Natural killer cell (primary cell): ENCODE measurements at regions not wholly inside any gene's neighbourhood (a gene's known extent, or its start where the extent isn't known, plus 50 kb on each side); places are given as distances from the start of the nearest gene placed in this dataset.
"Not testable (repeated sequence)": the region's sequence is repeated elsewhere in the genome, so short reads cannot be mapped to it uniquely, and the experiment has no call there.

Source experiments
- ATAC-seq, 3 donors: fragments of 150-1000 bp in 2 of 3; fragments of 200-7000 bp in 1 of 3; cut with Tn5 transposase; 1 replicate in 1 of 3; 2 replicates in 2 of 3; pipeline ENCODE4 v1.10.0; 2021; ENCODE audit warnings: mild to moderate bottlenecking in 2 of 3, moderate library complexity in 2 of 3
- DNase-seq, 2 donors: peaks; one replicate each; pipeline versions ENCODE4 v3.0.0 to v3.0.0-alpha.2; 2013 to 2021; ENCODE audit warnings: mixed read lengths in 1 of 2
- H3K27ac ChIP-seq: one replicate; pipeline ENCODE4 v1.5.1; 2013; ENCODE audit warnings: mild to moderate bottlenecking, low read length
- H3K27me3 ChIP-seq: one replicate; pipeline ENCODE4 v1.6.1; 2013; ENCODE audit warnings: low read length; ENCODE audit not compliant: control insufficient read depth, insufficient read depth
- H3K36me3 ChIP-seq: one replicate; pipeline ENCODE4 v1.6.1; 2013; ENCODE audit warnings: low read length; ENCODE audit not compliant: control insufficient read depth, insufficient read depth
- H3K4me1 ChIP-seq: one replicate; pipeline ENCODE4 v1.6.1; 2013; ENCODE audit warnings: low read length; ENCODE audit not compliant: control insufficient read depth, insufficient read depth
- H3K4me3 ChIP-seq: one replicate; pipeline ENCODE4 v1.5.1; 2013; ENCODE audit warnings: low read length
- H3K9me3 ChIP-seq: one replicate; pipeline ENCODE4 v1.6.1; 2013; ENCODE audit warnings: low read length; ENCODE audit not compliant: control insufficient read depth, insufficient read depth
- H3K27ac Mint-ChIP-seq, 2 donors: one replicate each; pipeline ENCODE4 v1.8.0; 2022; ENCODE audit warnings: mild to moderate bottlenecking in 2 of 2, mixed read lengths in 2 of 2, moderate library complexity in 1 of 2
- H3K27me3 Mint-ChIP-seq, 2 donors: one replicate each; pipeline ENCODE4 v1.8.0; 2022; ENCODE audit warnings: low read depth in 2 of 2, mixed read lengths in 2 of 2
- H3K36me3 Mint-ChIP-seq: one replicate; pipeline ENCODE4 v1.8.0; 2022; ENCODE audit warnings: mixed read lengths
- H3K4me1 Mint-ChIP-seq, 2 donors: one replicate each; pipeline ENCODE4 v1.8.0; 2022; ENCODE audit warnings: mixed read lengths in 2 of 2
- H3K4me3 Mint-ChIP-seq: one replicate; pipeline ENCODE4 v1.8.0; 2022; ENCODE audit warnings: mild to moderate bottlenecking, moderate library complexity, mixed read lengths
- H3K9me3 Mint-ChIP-seq, 2 donors: one replicate each; pipeline ENCODE4 v1.8.0; 2022; ENCODE audit warnings: mixed read lengths in 2 of 2
- WGBS: methylation state at CpG from one replicate; pipeline ENCODE4 v1.1.7; 2013; ENCODE audit warnings: missing lambda C conversion rate; ENCODE audit not compliant: insufficient coverage; 5-methylcytosine and 5-hydroxymethylcytosine counted together
- intact Hi-C: fragments of 100-400 bp; cut with micrococcal nuclease; formaldehyde crosslinking; loops from one replicate; pipeline ENCODE4 v1.14.2; 2022
- TF ChIP-seq, protein P1 (sequence below): fragments of 200-600 bp; IDR thresholded peaks from one replicate; pipeline ENCODE4 v1.8.0; 2022; ENCODE audit warnings: antibody characterized with exemption

DNA sequence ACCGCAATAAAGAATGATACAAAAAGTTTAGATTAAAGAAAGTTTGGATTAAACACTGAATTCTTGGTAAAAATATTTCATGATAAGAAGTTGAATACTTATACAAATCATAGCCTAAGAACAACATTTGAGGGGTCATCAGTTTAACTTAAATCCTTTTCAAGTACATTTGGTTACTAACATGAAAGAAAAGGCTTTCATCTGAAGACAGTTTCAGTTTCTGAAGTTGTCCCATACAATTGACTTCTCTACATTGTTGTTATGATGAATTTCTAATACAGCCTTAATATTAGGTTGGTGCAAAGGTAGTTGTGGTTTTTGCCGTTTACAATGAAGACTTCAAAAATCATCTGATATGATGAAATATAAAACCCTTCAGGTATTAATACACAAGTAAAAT lies 317.5 kb upstream of the MAGI2 start:
- Histone ChIP-seq H3K4me1 (no peaks in the 10 kb centered on the region), H3K9me3 (no peaks in the 10 kb centered on the region), H3K36me3 (no peaks in the 10 kb centered on the region), H3K27ac (no peak overlapping the region), H3K4me3 (no peak overlapping the region), H3K27me3 (no peaks in the 10 kb centered on the region)
- TF ChIP-seq, protein P1, sequence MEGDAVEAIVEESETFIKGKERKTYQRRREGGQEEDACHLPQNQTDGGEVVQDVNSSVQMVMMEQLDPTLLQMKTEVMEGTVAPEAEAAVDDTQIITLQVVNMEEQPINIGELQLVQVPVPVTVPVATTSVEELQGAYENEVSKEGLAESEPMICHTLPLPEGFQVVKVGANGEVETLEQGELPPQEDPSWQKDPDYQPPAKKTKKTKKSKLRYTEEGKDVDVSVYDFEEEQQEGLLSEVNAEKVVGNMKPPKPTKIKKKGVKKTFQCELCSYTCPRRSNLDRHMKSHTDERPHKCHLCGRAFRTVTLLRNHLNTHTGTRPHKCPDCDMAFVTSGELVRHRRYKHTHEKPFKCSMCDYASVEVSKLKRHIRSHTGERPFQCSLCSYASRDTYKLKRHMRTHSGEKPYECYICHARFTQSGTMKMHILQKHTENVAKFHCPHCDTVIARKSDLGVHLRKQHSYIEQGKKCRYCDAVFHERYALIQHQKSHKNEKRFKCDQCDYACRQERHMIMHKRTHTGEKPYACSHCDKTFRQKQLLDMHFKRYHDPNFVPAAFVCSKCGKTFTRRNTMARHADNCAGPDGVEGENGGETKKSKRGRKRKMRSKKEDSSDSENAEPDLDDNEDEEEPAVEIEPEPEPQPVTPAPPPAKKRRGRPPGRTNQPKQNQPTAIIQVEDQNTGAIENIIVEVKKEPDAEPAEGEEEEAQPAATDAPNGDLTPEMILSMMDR: no peak
- H3K4me3 Mint-ChIP-seq: no peak overlapping the region
- intact Hi-C loops: no loop called here
- H3K36me3 Mint-ChIP-seq: no peaks in the 10 kb centered on the region
- H3K4me1 Mint-ChIP-seq: no peaks in the 10 kb centered on the region
- no peaks in the 10 kb centered on the region for H3K27me3 Mint-ChIP-seq
- 100% methylated on average over 1 of the region's 2 CpGs for WGBS
- H3K9me3 Mint-ChIP-seq: peaks cover 2 to 5% of the 10 kb centered on the region in 2 donors
- DNase-seq (no peak), ATAC-seq (no peak)
- H3K27ac Mint-ChIP-seq: no peak overlapping the region

DNA sequence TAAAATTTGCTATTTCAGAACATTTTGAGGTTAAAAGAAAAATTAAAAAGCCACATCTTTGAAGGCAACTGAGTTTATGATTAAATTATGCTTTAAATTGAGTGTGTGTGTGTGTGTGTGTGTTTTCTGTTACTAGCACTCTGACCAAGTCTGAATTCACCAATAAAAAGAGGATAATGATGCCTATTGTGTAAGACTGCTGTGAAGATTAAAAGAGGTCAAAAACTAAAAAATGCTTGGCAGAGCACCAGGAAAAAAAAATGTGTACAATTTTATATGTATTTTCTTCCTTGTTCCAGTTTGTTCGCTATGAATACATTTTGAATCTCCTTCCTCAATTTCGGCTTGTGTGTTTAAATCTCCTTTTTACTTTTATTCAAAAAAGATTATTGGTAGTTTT lies 316.6 kb upstream of the MAGI2 start:
- no peak overlapping the region for H3K27ac ChIP-seq
- no peaks in the 10 kb centered on the region for H3K9me3 ChIP-seq
- Mint-ChIP-seq H3K36me3 (peaks cover 7% of the 10 kb centered on the region), H3K4me1 (no peaks in the 10 kb centered on the region), H3K27ac (no peak overlapping the region), H3K9me3 (peaks cover 5% of the 10 kb centered on the region in 2 donors), H3K4me3 (no peak overlapping the region), H3K27me3 (no peaks in the 10 kb centered on the region)
- H3K27me3 ChIP-seq: no peaks in the 10 kb centered on the region
- DNase-seq: no peak
- no CpG with 5 or more reads among the region's 2 CpGs for WGBS
- H3K4me3 ChIP-seq: no peak overlapping the region
- H3K4me1 ChIP-seq: no peaks in the 10 kb centered on the region
- no peaks in the 10 kb centered on the region for H3K36me3 ChIP-seq
- intact Hi-C loops: no loop called here
- no peak for ATAC-seq
- TF ChIP-seq, protein P1: no peak

DNA sequence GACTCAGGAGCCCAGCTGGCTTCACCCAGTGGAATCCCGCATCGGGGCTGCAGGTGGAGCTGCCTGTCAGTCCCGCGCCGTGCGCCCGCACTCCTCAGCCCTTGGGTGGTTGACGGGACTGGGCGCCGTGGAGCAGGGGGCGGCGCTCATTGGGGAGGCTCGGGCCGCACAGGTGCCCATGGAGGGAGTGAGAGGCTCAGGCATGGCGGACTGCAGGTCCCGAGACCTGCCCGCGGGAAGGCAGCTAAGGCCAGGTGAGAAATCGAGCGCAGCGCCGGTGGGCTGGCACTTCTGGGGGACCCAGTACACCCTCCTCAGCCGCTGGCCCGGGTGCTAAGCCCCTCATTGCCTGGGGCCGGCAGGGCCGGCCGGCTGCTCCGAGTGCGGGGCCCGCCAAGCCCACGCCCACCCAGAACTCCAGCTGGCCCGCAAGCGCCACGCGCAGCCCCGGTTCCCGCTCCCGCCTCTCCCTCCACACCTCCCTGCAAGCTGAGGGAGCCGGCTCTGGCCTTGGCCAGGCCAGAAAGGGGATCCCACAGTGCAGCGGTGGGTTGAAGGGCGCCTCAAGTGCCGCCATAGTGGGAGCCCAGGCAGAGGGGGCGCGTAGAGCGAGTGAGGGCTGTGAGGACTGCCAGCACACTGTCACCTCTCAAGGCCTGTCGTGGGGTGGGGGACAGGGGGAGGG lies 314.6 kb upstream of the MAGI2 start:
- H3K27me3 ChIP-seq, DNase-seq, H3K4me3 ChIP-seq, H3K4me1 ChIP-seq, intact Hi-C loops, H3K4me1 Mint-ChIP-seq, H3K9me3 ChIP-seq, H3K9me3 Mint-ChIP-seq, H3K27ac Mint-ChIP-seq, H3K4me3 Mint-ChIP-seq, ATAC-seq, H3K27ac ChIP-seq, H3K36me3 ChIP-seq, H3K36me3 Mint-ChIP-seq, H3K27me3 Mint-ChIP-seq: not testable (repeated sequence)
- 94% methylated on average over 46 of the region's 46 CpGs for WGBS

DNA sequence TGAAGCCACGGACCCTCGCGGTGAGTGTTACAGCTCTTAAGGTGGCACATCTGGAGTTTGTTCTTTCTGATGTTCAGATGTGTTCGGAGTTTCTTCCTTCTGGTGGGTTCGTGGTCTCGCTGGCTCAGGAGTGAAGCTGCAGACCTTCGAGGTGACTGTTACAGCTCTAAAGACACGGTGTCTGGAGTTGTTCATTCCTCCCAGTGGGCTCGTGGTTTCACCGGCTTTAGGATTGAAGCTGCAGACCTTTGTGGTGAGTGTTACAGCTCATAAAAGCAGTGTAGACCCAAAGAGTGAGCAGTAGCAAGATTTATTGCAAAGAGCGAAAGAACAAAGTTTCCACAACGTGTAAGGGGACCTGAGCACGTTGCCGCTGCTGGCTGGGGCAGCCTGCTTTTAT lies 313.7 kb upstream of the MAGI2 start:
- intact Hi-C loops, H3K4me1 Mint-ChIP-seq, H3K4me1 ChIP-seq, H3K36me3 Mint-ChIP-seq, H3K9me3 ChIP-seq, ATAC-seq, H3K27me3 Mint-ChIP-seq, H3K4me3 ChIP-seq, H3K4me3 Mint-ChIP-seq, H3K27ac Mint-ChIP-seq, H3K9me3 Mint-ChIP-seq, H3K27me3 ChIP-seq, DNase-seq, H3K27ac ChIP-seq, H3K36me3 ChIP-seq: not testable (repeated sequence)
- 74% methylated on average over 14 of the region's 14 CpGs for WGBS
